Inflammatory macrophage (primary cell): ENCODE measurements at regions not wholly inside any gene's neighbourhood (a gene's known extent, or its start where the extent isn't known, plus 50 kb on each side); places are given as distances from the start of the nearest gene placed in this dataset.

Source experiments
- DNase-seq, 2 donors: peaks; one replicate each; pipeline ENCODE4 v3.0.0-alpha.2; 2020 to 2022

DNA sequence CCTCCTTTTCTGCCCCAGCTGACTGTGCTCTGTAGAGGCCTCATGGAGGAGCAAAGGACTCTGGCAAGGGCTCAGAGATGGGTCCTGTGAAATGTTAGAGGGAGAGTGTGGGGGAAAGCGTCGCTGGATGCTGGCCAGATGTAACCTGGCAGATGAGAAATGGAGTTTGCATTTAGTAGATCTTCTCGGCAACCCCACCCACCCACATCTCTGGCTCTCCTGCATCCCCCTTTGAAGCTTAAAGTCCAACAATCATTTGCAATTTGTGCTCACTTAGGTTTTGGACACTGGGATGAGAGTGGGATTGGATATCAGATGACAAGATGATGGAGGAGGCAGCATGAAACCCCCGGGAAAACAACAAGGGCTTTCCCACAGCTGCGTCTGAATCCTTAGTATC is 523.6 kb upstream of the MCTP2 start:
- no peak for DNase-seq

DNA sequence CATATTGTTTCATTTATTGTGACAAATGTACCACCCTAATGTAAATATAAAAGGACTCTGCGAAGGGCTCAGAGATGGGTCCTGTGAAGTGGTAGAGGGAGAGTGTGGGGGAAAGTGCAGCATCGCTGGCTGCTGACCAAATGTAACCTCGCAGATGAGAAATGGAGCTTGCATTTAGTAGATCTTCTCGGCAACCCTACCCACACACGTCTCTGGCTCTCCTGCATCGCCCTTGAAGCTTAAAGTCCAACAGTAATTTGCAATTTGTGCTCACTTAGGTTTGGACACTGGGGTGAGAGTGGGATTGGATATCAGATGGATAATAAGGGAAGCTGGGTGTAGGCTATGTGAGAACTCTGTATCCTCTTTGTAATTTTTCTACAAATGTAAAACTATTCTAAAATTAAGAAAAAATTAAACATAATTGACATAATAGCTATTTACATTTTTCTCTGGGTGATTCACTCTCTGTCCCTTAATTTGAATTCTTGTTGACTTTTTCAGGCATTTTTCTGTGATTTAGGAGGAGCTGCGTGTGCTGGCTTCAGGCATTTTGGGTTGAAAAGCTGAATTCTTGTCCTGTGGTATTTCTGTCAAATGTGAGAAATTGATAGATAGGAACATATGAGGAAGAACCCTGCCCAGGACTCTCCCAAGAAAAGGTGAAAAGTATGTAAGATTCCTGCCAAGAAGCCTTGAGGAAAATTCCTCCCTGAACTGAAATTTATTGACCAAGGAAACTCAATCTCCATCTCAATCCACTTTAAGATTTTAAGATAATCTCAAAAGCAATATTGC is 524.7 kb upstream of the MCTP2 start:
- DNase-seq, result no peak

DNA sequence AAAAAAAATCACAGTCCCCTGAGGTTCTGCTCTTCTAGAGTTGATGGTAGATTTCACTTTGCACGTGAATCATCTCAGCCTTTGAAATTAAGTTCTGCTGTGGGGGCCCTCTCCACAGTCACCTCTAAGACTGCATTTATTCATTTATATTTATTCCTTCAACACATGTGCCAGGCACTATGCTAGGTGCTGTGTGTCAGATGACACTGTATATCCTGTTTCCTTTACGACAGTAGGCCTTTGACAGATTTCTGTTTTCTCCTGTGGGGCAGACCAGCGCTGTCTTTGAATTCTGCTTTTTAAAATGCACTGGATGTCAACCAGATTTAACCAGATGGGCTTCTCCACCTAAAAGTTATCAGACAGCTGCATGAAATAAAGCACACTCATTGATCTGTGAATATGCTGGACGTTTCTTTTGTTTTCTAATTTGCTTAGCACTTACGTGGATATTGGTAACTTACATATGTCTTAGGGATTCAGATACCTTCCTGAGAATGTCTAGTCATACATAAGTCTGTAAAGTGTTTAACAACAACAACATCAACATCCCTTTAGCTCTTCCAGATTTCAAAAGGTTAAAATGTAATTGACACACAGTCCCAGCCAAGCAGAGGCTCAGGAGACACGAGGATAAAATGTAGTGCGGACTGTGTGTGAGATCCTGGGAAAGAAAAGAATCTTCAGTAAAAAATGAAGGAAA is 525.5 kb upstream of the MCTP2 start:
- DNase-seq, result no peak

DNA sequence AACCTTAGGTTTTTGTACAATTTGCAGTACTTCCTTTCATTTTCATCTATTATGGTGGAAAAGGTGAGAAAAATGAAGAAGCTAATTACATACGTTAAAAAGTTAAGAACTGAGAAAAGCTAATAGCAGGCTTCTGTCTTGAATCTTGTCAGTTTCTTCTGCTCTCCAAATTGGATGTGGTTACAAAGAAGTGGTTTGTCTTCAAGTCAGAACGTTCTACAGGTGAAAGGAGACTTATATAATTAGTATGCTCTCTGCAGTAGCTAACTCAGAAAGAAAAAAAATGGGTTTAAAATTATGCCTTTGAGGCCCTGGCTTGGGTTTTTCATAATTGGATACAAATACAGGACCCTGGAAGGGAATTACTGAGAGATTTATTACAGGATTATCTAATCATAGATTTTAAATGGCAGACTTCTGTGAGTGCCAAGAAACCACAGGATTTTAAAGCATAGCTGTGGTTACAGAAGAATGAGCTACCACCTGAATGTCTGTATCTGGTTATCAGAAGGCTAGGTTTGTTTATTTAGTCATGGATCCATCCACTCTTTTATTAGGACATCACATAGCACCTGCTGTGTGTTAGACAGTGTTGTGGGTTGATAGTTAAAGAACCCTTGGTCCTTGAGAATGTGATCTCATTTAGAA is 528.1 kb upstream of the MCTP2 start:
- no peak for DNase-seq

DNA sequence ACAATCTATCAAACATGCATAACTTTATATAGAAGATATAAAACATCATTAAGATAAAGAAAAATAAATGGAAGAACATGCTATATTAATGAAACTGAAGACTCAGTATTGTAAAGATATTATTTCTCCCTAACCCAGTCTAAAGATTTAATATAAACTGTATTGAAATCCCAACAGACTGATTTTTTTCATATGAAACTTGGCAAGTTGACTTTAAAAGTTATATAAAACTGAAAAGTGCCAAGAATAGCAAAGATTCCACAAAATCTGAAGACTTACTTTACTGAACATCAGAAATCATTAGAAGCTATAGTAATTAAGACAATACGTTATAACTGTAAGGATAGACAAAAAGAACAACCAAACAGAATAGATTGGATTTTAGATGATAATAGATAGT is 531.3 kb upstream of the MCTP2 start:
- no peak for DNase-seq

DNA sequence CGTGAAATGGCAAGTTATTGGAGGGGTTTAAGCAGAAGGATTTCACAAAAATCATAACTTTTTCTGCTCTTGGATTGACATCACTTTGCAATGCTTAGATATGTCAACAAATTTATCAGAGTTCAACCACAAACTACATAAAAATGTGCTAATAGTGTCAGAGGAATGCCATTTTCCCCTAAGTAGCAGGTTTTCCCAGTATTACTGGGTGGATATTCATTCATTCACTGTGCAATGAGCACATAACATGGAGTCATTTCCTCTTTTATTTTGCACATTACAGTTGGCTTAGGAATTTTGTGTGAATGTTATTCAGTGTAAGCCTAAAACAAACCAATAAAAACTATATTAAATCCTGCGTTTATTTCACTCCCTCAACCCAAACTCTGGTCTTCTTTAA is 537.3 kb upstream of the MCTP2 start:
- no peak for DNase-seq

DNA sequence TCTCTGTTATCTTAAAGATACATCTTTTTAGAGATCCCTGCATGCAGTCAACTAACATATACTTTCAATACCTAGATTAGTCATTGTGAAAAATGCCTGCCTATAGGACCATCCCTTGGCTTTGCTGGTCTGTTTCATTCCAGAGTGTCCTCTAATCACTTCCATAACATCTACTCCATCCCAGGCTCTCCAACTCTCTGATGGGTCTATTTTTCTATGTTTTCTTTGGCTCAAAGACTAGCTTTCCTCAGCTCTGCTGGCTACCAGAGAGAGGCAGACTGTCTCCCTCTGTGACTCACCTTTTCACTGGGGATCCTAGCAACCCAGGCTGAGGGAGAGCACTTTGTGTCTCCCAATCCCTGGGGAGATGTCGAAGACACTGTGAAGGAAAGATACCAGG is 547.7 kb upstream of the MCTP2 start:
- DNase-seq, result no peak

DNA sequence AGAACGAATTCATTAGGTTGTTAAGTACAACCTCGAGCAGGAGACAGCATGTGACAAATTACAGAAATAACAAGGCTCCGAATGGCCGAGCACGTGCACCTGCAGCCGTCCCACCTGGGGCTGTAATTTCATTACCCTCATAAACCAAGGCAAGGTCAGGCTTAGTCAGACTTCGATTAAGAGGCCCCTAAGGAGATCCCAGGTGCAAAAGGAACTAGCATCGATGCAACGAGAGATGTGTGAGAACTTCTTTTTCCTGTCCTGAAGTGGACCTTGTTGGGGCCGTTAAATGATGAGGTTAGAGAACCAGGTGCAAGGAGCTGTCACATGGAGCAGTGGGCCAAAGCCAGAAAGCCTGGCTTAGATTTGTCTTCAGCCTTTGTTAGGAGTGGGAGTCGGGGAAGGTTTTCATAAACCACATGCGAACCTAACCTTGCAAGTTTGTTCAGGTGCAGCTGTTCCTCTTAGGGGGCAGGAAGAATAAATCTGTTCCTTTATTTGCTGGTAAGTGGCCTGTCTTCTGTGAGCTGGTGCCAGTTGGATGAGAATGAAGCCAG is 559.9 kb upstream of the MCTP2 start:
- no peak for DNase-seq

DNA sequence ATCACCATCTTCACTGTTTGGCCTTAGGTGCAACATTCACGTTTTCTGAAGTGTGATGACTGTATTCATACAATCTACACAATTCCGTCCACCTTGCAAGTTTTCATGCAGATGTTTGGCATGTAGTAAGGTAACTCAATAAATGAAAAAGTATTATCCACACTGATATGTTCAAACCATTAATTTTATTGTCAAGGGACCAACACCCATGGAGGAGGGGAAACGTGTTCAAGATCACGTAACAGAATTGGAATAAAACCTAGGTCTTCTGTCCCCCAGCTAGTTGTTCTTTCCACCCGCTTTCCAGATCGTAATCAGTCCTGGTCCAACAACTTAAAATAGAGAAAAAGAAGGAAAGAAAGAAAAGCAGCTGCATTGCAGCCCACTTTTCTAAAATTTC is 560.4 kb upstream of the MCTP2 start:
- DNase-seq, result no peak

DNA sequence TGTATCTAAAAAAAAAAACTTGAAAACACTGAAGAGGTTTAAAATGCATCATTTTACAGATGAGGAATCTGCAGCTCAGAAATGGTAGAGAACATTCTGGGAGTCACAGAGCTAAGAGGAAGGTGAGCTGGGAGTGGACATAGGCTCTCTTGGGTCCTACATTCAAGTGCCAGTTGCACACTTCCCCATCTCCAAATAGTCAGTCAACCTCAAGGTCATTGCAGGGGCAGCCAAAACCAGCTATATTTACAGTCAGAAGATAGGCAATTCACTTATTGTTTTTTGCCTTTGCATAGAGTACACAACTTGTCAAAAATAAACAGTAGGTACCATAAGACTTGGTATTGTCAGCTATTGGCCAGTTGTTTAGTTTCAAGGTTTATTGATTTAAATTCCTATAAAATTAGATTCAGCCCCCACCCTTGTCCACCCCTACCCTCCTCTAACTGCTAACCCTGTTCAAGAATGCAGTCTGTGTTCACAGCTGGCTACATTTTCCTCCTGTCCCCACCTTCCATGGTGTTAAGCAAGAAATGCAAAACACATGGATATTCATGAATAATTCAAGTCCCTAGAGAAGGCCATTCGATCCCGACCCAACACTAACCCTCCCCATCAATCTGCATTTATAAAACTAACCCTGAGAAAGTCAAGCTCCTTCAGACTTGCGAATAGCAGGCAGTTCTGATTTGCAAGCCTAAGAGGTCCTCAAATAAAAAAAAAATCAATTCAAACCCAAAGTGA is 567.0 kb upstream of the MCTP2 start:
- DNase-seq, result no peak

DNA sequence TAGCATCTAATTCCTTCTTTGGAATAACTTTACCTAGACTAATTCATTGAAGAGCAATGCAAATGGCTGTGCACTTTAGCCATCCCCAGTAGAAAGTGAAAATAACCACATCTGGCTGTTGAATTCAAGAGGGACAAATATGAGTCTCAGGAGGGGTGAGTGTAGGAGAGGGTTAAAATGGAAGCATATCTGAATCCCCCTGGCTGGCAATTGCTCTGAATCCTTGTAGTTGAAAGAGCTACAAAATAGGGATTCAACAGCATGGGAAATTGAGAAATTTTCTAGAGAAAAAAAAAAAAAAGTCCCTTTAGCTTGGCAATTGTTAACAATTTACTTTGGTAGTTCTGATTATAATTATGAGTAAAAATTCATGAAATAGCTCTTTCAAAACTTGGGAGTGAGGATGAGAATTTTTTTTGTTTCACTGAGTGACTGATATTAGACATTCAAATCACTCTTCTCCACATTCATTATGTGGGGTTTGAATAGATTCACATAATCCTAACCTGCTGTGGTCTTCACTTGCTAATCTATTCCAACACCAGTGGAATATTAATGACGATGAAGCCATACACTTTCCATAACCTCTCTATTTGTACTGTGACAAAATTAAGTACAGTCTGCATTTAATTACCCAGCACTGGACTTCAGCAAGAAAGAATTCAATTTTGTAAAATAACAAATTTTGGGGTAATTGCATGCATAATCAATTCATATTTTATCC is 569.0 kb upstream of the MCTP2 start:
- DNase-seq, result no peak

DNA sequence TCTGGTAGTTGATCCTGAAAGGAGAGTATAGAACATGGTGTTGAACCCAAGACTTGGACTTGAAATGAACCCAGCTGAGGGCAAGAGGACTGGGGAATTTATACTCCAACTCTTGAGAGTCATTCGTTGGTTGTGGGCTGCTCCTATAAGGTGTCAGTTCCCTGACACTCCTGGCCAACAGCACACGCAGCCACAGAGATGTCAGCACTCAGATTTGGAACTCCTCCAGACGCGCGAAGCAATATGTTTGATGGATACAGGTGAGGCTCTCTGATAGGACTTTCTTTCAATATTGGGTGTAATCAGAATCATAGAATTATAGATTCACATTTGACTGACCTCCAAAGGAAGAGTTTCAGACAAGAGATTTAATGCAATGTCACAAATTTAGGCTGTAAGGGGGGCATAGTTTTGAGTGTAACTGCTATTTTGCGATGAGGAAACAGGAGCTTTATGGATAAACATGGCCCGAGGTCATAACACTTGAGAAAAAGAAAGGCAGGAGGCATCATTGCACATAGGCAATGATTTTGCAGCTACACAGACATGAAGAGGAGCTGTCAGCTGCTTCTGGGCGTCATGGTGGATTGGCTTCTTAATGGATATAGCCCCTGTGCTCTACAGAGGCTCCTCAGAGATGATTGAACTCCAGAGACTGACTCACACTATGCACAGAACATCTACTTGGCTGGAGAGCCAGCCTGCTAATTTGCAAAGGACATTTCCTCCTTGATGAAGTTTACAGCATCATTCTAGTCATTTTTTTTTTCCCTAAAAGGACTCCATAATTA is 569.2 kb upstream of the RGMA start:
- no peak for DNase-seq

DNA sequence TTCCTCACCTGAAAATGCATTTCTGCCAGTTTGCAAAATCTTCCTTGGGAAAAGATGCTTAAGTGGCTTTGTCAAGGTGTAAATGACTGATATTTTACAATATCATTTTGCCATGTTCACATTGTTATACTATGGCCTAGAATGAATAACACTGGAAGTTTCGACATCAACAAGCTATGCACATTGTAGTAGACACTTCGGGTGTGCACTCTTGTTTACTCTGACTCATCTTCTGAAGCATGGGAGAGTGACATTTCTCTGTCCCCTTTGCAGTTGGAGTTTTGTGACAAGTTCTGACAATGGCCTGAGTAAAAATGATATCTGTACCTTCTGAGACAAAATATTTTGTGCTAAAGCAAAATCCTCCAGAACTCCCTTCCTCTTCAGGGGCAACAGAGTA is 567.0 kb upstream of the RGMA start:
- DNase-seq, result no peak

DNA sequence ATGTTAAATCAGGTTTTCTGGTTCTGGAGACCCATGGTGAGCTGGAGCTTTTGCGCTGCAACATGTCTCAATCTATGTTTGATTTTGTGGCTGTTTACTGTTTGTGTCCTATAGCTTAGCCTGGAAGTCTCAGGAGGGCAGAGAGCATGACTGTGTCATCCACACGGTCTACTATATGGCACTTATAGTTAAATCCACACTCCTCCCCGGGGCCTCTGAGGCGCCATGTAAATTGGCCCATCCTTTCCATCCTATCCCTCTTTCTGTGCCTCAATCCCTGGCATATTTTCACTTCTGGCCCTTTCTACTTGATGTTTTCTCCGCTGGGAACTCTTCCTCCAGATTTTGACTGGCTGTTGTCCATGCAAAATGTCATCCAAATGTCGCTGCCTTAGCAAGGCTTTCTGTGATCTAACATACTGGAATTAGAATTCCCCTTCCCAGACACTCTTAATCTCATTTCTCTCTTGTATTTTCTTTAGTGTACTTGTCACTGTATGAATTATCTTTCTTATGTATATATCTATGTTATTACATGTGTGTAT is 560.8 kb upstream of the RGMA start:
- DNase-seq, result no peak

DNA sequence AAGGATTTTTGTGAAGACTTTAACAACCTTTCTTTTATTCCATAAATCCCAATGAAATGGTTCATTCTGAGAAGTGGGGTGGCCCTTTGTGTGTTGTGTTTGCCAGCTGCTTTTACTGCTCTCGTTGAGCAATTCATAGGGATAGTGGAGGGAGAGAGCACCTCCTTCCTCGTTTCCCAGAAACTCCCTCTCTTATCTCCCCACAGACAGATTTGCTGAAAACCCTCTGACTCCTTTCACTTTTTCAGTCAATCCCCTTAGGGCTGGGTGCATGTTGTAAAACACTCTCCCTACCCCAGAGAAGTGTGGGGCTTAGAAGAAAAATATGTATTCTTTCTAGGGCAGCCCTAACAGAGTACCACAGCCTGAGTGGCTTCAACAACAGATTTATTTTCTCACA is 557.2 kb upstream of the RGMA start:
- DNase-seq, result no peak

DNA sequence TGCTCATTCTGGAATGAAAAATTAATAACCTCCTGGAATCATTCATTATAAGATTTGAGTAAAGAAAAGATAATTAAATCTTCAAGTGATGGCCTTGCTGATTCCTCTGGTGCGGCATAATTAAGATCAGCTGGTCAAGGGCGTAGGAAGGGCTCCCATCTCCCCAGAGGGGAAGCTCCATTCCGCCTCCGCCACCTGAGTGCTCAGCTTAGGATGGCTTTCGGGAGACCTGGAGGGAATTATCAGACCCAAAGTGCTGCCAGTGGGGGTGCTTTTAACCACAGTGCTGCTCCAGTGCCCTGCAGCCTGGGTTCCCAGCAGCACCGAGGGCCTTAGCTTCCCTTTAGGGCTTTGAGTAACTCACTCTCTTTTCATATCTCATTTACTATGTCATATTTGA is 556.6 kb upstream of the RGMA start:
- no peak for DNase-seq

DNA sequence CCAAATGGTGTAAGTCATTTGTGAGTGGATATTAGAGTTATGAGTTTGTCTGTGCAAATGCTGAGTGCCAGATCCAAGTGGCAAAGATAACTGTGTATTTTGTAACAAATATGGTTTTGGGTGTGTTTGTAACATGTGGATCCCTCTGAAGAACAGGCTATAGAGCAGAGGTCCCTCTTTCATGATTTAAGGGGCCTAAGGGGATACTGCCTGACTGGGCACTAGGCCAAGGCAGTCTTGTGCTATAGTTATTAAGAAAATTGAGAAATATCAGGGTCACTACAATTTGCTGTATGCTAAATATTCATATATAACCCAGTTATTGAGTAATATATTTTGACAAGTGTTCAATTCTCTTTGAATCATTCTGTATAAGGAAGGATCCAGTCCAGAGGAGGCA is 555.6 kb upstream of the RGMA start:
- no peak for DNase-seq

DNA sequence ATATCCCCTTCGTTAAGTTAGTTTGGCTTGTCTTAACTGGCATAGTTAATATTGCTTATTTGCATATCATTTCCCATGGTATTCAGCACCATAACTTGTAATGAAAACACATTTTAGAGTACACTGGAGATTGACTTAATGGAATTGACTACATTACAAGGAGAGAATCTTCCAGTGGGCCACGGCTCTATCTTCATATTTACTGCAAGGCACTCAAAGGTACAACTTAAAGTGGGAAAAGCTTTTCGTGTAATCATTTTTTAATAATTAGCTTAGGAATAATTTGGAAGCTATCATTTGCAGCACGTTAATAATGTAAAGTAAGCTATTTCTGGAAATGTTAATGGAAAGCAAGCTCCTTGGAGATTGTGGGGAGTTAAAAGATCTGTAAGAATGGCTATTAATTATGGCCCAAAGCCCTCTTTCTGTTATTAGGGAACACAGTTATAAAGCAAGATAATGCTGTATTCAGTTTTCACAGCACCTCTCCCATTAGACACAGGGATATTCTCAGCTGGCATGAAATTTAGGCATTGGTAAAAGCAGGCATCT is 551.5 kb upstream of the RGMA start:
- no peak for DNase-seq

DNA sequence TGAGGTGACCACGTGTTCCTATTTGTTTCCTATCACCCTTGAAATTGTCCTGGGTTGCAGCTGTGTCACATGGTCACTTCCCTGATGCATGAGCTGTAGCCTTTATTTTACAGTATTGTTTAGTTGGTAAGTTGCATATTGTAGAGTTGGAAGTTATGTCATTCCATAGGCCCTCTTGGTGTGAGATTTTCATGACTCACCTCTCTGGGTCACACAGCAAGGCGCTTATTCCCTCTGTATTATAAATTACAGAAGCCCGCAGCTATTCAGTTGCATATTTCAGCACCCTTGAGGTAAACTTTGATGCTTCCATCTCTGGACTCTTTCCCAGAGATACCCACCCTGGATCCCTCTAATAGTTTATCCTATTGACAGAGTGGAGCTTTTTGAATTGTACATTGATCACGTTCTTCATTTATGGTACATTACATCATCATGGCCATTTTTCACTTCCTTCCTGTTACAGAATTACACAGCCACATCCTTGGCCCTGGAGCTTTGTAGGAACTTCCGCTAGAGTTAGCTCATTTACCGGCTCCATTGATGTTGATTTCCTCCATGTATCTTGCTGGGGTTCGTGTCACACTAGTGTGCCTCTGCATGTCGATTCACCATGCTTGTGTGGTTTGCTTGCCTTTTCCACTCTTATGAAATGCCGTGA is 543.1 kb upstream of the RGMA start:
- no peak for DNase-seq

DNA sequence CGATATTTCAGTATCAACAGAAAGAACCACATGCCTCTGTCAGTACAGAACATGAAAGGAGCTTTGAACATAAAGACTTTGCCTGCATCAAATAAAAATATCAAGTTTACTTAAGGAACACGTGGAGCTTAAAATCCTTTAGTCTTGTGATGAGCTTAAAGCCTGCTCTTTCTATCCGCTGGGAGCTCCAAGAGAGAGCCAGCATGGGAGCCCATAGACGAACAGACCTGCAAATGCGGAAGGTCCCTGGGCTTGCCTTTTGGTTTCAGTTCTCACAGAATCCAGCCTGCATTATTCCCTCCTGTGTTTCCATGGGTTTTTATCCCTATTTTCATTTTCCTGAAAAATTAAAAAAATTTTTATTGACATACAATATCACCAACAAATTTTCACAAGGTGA is 530.6 kb upstream of the RGMA start:
- no peak for DNase-seq
